ENCODE measurements at regions not wholly inside any gene's neighbourhood (a gene's known extent, or its start where the extent isn't known, plus 50 kb on each side); places are given as distances from the start of the nearest gene placed in this dataset.

GRCh38 chr2:37583867-37584266 is 87.6 kb downstream of the CDC42EP3 start:
- TF ChIP-seq CTCF (IDR thresholded peaks at IDR 0.05; ENCODE audit: low read length): no peak
- TF ChIP-seq EZH2 (IDR thresholded peaks at IDR 0.05; ENCODE audit: borderline replicate concordance, low read length): no peak
